Glomerular endothelial cell (primary cell): ENCODE measurements at regions not wholly inside any gene's neighbourhood (a gene's known extent, or its start where the extent isn't known, plus 50 kb on each side); places are given as distances from the start of the nearest gene placed in this dataset.

Experiments used
- DNase-seq: peaks from one replicate; pipeline ENCODE4 v3.0.0-alpha.2; 2011; ENCODE audit warnings: low read depth, low spot score; ENCODE audit errors: extremely low read depth

DNA sequence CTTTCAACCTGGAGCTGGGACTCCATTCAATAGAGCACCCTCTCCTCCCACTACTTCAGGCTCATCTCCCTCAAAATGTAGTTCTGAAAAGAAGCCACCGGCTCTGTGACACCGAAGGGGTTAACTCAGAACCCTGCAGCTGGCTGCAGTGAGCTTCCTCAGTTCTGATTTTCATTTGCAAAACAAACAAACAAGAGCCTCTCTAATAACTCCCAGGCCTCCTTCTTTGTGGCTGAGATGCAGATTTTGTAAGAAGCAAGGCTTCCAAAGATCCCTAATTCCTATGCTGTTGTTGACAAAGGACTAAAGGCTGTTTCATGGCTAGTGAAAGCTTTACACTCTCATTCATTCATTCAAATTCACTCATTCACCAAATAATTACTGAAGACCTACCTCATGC, 333.4 kb upstream of the TBX3 start:
- no peak for DNase-seq

DNA sequence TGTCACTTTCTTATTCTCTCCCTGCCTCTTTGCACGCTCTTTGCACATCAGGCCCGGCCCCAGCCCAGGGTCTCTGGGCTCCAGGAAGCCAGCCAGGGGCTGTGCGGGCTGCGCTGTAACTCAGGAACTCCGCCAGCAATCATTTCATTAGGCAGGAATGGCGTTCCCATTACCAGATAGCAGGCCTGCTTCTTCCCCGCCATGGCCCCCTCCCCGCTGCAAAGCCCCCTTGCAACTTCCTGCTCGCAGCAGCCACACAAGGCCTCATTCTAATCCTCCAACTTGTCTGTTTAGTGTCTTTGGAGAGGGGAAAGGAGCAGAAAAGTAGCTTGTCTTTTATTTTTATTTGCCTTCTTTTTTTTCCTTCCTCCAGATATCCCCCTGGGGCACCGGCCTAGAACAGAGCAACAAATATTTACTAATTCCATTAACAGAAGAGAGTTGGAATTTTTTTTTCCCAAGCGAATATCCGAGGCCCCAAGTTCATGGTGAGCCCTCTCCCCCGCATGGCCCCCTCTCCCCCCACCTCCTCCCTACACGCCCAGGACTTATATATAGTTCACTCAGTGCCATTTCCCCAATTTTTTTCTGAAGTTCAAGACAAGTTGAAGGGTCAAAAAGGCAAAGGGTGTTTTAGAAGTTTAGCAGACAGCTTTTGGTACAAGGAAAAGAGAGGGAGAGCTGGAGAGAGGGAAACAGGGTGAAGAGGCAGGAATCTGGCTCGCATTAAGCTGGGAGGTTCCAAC, 329.4 kb upstream of the TBX3 start:
- no peak for DNase-seq

DNA sequence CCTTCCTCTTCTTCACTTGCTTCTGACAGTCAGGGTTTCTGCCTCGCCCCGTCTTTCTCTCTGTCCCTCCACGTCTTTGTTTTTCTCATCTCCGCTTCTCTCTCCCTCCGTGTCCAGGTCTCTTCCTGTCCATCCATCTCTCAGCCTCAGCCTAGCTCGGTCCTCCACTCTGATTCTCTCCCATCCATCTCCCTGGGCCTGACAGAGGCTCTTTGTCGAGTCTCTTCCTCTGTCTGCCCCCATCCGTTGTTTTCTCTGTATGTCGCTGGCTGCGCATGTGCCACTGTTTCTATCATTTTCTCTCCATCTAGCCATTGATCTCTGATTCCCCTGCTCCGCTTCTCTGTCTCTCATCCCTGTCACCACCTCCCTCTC, 328.9 kb upstream of the TBX3 start:
- DNase-seq, result no peak

DNA sequence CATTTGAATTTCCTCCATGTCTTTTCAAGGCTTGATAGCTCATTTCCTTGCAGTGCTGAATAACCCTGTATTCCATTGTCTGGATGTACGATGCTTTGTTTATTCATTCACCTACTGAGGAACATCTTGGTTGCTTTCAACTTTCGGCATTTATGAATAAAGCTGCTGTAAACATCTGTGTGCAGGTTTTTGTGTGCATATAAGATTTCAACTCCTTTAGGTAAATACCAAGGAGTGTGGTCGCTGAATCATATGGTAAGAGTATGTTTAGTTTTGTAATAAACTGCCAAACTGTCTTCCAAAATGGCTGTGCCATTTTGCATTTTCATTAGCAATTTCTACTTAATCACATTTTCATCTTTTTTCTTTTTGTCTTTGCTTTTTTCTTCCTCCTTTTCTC, 327.7 kb upstream of the TBX3 start:
- DNase-seq, result no peak

DNA sequence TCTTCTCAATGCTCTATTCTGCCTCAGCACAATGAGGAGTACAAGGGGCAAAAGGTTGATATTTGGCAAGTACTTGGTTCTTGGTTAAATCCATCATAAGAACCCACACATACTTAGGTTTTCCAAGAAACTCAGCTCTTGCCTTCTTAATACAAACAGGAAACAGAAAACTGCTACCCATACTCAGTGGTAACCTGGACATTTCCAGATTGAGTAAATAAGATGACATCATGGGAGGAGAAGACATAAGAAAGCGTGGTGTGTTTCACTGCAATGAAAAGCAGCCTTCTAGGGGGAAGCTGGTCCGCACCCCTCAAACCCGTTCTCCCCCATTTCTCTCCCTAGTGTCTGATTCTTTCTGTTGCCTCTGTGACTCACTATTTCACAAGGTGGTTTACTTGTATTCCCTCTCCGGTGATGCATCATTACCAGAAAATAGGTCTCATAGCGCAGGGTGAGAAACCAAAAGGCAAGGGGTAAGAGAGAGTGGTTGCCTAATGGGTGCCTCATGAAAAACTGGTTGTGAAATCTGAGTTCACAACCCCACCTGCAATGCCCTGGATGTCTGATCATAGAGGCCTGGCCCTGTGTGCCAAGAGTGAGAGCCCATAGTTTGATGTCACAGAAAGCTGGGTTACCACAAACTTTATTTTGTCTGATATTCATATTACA, 326.5 kb upstream of the TBX3 start:
- no peak for DNase-seq

DNA sequence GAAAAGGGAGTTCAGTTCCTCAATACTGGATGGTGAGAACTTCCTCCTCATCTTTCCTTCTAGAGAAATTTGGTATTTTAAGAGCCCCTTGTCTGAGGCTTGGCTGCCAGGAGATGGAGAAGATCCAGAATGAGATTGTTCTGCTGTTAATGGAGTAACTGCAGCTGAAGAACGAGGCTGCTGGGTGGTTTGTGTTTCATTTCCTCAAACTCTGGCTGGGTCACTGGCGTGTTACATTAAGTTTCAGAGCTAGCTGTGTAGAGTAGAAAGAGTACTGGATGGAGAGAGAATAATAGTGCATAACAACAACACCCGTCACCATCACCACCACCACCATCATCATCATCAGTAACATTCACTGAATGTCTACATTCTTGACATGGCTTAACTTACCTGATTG, 325.0 kb upstream of the TBX3 start:
- DNase-seq, result no peak

DNA sequence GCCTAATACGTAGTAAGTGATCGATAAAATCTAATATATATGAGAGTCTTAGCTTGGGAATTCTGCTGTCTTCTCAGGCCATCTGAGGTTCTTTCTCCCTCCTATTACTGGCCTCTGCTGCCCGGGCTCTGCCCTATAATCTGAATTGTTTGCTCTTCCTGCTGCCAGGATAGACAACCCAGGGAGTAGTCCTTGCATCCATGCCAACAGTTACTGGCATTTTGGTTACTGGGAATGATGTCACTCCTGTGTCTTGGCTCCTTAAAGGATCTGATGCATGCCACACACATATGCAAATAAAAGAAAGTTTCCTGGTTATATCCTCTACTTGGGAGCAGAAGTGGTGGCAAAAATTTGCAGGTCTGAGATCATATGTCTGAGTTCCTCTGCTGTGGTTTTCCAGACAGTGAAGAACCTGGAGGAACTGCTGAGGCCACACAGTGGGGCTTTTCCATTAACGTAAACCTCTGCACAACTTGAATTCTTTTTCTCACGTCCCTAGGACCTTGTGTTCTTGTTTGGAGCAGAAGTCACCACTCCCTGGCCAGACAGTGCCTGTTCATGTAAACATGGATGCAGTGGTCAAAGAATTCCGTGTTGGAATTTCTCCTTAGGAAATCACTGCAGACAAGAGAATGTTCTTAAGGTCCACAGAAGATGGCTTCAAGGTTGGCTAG, 320.6 kb upstream of the TBX3 start:
- DNase-seq, result no peak

DNA sequence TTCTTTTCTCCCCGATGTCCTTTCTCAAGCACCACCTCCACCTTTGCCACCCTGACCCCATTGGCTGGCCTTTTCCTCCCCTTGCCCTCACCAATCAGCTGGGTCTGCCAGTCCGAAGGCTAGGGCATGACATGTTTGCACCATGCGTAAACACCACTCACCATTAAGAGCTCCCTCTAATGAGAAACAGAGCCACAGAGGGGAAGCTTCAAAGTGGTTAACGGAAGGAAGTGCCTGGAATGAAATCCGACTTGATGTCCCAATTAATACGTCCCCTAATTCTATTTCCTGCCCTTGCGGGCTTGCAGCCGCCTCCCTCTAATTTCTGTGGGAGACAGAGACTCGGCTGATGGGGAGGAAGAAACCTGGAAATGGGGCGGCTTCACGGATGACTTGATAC, 318.5 kb upstream of the TBX3 start:
- DNase-seq, result no peak

DNA sequence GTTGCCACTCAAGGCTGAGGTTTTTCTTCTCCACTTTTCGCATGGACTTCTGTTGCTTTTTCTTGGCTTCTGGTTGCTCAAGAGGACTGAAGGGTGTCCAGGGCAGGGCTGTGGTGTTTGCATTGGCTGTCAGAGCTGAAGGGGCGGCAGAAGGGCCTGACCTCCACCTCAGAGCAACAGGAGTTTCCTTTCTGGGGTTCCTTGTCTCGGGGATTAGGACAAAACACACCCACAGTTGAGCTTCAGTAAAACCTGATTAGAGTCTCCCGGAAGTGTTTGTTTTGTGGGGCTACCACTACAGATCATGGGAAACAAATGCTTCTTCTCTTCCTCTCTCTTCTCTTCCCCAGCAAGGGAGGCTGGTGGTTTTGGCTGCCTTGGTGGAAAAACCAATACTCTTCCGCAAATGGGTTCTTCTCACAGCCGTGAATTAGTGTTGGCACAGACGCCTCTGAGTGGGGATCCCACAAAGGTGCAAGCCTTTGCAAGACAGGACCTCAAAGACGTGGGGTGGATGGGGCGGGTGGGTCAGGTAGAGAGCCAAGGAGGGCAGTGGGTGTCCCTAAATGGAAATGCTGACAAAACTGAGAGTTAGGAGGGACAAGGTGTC, 317.7 kb upstream of the TBX3 start:
- no peak for DNase-seq

DNA sequence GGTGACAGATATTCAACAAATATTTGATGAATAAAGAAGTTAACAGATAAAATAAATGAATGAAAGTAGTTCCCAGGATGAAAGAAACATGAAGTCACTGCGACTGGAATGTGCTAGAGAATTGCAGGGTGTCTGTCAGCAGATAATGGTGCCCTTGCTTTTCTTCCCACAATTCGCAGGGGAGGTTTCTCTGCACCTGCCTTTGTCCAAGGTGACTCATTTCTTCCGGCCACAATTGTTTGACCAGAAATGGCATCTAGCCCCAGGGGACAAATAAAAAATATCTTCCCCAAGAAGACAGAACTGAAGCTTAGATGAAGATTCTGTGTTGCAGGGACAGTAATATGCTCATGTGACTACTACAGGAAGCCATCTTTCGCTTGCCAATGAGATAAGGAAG, 316.1 kb upstream of the TBX3 start:
- DNase-seq, result no peak

DNA sequence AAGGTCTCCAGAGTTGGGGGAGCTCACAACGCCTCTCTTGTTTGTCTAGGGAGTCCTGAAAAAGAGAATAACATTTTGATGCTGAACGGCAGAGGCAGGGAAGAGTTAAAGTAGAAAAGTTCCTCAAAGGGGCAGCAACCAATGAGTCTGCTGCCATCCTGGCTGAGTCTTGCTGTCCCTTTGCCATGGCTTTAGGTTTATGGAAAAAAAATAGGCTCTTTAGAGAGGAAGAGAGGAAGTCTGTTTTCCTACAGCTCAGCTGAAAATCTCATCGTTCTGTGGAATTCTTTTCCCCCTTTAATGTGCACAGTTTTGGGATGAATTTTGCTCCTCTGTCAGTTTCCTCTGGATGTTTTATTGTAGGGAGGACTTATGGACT, 314.8 kb upstream of the TBX3 start:
- DNase-seq, result no peak

DNA sequence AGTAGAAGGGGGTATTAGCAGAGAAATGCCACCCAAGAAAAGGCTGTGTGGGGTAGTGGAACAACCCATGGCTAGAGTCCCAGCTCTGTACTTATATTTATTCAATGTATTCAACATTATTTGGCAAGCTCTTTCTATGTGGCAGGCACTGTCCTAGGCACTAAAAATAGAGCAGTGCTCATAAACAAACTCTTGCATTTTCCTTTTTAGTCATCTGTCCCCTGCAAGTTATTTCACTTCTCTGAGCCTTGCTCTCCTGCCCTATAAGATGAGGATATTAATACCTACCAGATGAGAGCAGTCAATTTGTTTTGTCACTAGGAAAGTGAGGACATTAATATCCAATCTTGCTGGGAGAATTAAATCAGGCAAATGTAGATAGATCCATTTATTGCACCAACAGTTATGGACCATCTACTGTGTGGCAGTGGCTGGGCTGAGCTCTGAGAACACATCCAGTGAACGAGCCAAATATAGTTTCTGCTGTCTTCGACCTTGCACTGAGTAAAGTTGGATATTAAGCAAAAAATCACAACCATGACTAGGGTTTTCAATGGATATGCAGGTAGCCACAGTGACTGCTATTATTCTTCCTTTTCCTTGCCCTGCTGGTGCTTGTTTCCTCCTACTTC, 314.3 kb upstream of the TBX3 start:
- DNase-seq, result no peak

DNA sequence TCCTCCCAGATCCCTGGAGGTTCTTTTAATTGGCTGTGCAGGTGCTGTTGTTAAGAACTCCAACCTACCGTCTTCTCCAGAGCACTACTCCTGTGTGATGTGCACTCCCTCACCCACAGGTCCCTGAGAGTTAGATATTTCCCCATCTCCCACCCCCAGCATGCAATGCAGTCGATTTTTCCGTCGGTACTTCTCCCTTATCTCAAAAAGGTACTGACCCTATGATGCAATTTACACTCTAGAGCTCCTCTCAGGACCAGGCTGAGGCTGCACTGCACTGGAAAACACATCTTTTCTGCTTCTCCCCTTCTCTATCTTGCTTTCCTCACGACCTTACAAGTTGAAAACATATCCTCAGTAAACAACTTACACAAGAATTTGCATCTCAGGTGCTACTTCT, 312.4 kb upstream of the TBX3 start:
- DNase-seq, result no peak

DNA sequence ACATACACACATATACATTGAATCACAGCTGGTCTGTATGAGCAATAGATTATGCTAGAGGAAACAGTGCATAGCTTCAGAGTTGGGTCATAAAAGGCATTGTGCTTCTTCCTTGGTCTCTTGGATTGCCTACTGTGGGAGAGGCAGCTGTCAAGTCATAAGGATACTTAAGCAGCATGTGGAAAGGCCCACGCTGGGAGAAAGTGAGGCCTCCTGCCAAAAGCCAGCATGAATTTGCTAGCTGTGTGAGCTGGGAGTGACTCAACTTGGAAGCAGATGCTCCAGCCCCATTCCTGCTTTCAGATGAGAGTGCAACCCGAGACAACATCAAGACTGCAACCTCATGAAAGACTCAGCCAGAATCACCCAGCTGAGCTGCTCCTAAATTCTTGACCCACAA, 311.9 kb upstream of the TBX3 start:
- DNase-seq, result no peak

DNA sequence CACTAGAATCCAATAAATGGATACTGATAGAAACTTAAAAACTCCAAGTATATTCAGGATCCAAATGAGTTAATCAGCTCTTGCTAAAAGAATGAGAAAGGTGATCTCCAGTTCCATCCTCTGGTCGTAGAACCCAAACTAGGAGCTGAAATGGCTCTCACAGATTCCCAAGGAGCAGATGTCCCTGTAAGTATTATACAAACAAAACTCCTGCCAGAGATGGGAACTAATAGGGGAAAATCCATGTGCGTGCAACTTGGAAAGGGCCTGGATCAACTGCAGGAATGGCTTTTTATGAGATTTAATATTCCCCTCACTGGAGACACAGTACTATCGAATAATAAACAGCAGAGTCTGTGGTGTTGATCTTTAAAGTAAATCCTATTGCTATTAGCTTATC, 309.2 kb upstream of the TBX3 start:
- no peak for DNase-seq

DNA sequence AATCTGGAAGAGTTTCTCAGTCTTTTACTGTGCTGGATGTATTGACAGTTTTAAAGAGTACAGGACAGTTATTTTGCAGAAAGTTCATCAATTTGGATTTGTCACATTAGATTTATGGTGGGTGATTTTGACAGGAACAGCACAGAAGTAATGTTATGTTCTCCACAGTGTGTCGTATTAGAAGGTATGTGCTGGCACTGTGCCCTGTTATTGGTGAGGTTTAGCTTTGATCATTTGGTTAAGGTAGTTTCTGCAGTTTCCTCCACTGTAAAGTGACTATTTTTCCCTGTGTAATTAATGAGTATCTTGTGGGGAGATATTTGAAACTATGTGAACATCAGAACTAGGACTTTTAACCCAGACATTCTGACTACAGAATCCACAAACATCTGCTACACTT, 308.5 kb upstream of the TBX3 start:
- DNase-seq, result no peak

DNA sequence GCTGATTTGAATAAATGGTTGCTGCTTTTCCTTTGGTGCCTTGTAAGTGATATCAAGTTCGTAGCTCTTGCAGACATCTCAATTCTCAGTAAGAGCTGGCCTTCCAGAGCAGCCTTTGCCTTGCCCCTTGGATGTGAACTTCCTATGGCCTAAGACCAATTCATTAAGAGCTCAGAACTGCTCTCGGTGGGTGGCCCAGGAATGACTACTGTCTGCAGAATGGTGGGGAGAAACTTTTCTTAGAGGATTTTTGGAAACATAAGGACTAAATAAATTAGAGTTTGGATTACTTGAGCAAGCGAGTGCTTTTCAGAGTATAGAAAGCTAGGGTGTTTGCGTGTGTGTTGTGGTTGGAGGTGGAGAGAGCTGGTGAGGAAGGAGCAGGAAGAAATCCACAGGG, 306.4 kb upstream of the TBX3 start:
- DNase-seq, result no peak

DNA sequence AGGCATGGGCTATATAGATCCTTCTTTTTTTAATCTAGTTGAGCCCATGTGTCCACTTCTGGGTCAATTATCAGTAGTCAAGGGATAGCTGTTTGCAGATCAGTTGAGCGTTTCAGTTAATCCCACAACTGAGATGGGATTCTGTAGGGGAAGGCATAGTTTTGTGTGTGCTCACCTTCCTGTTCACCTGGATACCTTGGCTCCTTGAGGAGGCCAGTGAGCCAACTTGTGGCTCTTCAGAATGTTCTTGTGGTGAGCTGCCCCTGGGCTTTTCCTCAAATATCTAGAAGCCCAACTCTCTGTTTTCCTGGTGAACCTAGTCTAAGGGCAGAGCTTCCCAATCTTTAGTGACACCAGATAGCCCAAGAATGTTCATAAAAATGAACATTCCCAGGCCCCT, 302.9 kb upstream of the TBX3 start:
- DNase-seq, result no peak

DNA sequence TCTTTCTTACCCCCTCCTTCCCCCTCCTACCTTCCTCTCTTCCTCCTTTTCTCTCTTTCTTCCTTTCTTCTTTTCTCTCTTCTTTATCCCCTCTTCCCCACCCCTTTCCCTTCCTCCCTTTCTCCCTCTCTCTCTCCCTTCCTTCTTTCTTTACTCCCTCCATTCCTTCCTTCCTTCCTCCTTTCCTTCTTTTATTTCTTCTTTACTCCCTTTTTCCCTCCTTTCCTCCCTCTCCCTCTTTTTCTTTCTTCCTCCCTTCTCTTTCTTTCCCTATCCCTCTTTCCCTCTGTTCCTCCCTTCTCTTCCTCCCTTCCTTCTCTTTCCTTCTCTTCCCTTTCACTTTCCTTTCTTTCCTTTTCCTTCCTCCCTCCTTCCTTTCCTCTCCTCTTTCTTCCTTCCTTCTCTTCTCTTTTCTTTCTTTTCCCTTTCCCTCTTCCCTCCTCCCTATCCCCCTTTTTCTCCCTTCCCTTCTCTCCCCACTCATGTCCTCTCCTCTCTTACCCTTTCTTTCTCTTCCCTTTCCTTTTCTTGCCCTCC, 302.3 kb upstream of the TBX3 start:
- DNase-seq, result no peak

DNA sequence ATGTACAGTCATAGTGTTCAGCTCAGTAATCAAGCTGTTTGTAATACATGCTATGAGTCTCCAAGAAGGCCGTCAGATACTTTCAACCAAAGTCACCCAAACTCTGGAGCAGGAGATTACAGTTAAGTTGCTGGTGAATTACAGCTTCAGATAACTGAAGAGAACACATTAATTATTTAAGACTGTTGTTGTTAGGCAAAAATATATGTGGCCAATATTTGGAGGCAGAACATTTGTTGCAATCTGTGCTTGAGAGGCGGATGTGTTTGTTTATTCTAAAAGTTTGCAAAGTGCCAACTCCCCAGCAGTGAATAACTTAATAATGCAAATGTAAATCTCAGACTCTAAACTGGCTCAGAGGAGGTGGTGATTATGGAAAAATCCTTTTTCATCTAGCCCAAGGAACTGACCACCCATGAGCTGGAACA, 300.7 kb upstream of the TBX3 start:
- no peak for DNase-seq

DNA sequence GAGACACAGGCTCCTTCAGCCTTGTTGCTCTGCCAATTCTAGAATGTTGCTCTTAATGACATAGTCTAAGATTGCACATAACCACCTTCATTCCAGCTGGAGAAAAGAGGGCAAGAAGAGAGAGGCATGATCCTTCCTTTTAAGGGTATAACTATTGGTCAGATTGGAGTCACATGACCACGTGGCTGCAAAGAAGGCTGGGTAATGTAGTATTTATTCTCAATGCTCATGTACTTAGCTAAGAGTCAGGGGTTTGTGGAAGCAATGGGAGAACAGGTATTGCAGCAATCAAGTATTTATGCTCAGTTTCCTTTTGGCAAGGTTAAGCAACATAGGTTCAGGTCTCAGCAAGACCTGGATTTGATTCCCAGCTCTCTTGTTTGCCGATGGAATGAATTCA, 298.8 kb upstream of the TBX3 start:
- DNase-seq, result no peak
